Neural progenitor cell (in vitro differentiated cells): ENCODE measurements at regions not wholly inside any gene's neighbourhood (a gene's known extent, or its start where the extent isn't known, plus 50 kb on each side); places are given as distances from the start of the nearest gene placed in this dataset.

Source experiments
- EZH2 ChIP-seq: fragments of 200-600 bp; sonication (generic); IDR thresholded peaks from 2 replicates; pipeline ENCODE4 v1.6.1; 2017; ENCODE audit warnings: antibody characterized with exemption, mild to moderate bottlenecking, moderate library complexity
- EZH2phosphoT487 ChIP-seq: fragments of 200-600 bp; sonication (generic); IDR thresholded peaks from 2 replicates; pipeline ENCODE4 v1.6.1; 2017; ENCODE audit warnings: antibody characterized with exemption
- TF ChIP-seq, protein P1 (sequence below): fragments of 200-600 bp; sonication (generic); IDR thresholded peaks from 2 replicates; pipeline ENCODE4 v1.5.1; 2017; ENCODE audit warnings: antibody characterized with exemption, mild to moderate bottlenecking

DNA sequence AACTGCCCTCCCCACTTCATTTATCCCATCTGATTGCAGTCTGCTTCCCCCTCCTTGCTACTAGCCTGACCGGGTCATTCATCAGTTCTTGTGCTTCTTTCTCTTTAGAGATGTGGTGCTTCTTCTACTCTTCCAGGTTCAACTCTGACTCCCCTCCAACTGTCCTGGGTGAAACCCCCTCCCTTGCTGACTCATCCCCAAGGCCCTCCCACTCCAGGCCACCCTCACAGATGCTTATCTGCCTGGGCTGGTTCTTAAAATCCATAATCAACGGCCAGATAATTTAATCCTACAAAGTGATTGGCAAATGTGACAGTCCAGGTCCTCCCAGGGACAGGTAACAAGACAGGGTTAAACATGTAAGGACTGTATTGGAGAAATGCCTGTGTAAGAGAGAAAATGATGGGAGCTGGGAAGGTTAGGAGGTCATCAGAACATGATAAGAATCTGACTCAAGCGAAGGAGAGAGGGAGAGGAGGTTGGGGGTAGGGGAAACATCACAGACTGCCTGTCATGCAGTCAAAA lies 182.8 kb upstream of the C1QTNF7 start:
- no peak for TF ChIP-seq EZH2phosphoT487
- TF ChIP-seq, protein P1, sequence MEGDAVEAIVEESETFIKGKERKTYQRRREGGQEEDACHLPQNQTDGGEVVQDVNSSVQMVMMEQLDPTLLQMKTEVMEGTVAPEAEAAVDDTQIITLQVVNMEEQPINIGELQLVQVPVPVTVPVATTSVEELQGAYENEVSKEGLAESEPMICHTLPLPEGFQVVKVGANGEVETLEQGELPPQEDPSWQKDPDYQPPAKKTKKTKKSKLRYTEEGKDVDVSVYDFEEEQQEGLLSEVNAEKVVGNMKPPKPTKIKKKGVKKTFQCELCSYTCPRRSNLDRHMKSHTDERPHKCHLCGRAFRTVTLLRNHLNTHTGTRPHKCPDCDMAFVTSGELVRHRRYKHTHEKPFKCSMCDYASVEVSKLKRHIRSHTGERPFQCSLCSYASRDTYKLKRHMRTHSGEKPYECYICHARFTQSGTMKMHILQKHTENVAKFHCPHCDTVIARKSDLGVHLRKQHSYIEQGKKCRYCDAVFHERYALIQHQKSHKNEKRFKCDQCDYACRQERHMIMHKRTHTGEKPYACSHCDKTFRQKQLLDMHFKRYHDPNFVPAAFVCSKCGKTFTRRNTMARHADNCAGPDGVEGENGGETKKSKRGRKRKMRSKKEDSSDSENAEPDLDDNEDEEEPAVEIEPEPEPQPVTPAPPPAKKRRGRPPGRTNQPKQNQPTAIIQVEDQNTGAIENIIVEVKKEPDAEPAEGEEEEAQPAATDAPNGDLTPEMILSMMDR, result no peak
- TF ChIP-seq EZH2, result no peak
